ENCODE measurements at regions not wholly inside any gene's neighbourhood (a gene's known extent, or its start where the extent isn't known, plus 50 kb on each side); places are given as distances from the start of the nearest gene placed in this dataset.

- TF ChIP-seq, protein P1, sequence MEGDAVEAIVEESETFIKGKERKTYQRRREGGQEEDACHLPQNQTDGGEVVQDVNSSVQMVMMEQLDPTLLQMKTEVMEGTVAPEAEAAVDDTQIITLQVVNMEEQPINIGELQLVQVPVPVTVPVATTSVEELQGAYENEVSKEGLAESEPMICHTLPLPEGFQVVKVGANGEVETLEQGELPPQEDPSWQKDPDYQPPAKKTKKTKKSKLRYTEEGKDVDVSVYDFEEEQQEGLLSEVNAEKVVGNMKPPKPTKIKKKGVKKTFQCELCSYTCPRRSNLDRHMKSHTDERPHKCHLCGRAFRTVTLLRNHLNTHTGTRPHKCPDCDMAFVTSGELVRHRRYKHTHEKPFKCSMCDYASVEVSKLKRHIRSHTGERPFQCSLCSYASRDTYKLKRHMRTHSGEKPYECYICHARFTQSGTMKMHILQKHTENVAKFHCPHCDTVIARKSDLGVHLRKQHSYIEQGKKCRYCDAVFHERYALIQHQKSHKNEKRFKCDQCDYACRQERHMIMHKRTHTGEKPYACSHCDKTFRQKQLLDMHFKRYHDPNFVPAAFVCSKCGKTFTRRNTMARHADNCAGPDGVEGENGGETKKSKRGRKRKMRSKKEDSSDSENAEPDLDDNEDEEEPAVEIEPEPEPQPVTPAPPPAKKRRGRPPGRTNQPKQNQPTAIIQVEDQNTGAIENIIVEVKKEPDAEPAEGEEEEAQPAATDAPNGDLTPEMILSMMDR (IDR thresholded peaks at IDR 0.05 in 8 of 11, conservative IDR thresholded peaks at IDR 0.05 in 3 of 11) = no peak
- TF ChIP-seq POLR2A (IDR thresholded peaks at IDR 0.05) = no peak
Observed at GRCh38 chr6:21663966-21664313, 70.4 kb downstream of the SOX4 start.
